ENCODE measurements at regions not wholly inside any gene's neighbourhood (a gene's known extent, or its start where the extent isn't known, plus 50 kb on each side); places are given as distances from the start of the nearest gene placed in this dataset.

GRCh38 chr2:123870881-123871276 is 154.2 kb upstream of the CNTNAP5 start:
- Histone ChIP-seq H3K4me1 (ENCODE audit: control insufficient read depth in 1 of 2, insufficient read depth in 2 of 2, low read depth in 1 of 2, low read length in 1 of 2) (peaks cover 0 to 2% of the 10 kb centered on the region in 2 experiments; a peak in 1 of 4 replicates), H3K27me3 (ENCODE audit: insufficient read depth) (no peaks in the 10 kb centered on the region), H3K27ac (ENCODE audit: low read depth in 2 of 2, low read length in 1 of 2) (no peak overlapping the region), H2AFZ (ENCODE audit: low read depth) (no peak overlapping the region), H3K4me2 (no peak overlapping the region), H3K79me2 (ENCODE audit: insufficient read depth) (no peaks in the 10 kb centered on the region), H3K9me2 (no peaks in the 10 kb centered on the region), H3K36me3 (replicated peaks in 1 of 2; ENCODE audit: control insufficient read depth in 1 of 2, insufficient read depth in 2 of 2, low read length in 1 of 2) (no peaks in the 10 kb centered on the region), H3K9me3 (no peaks in the 10 kb centered on the region), H4K20me1 (ENCODE audit: insufficient read depth) (no peaks in the 10 kb centered on the region), H3F3A (replicated peaks; ENCODE audit: insufficient read depth) (no peaks in the 10 kb centered on the region), H3K9ac (no peak overlapping the region), H3K4me3 (ENCODE audit: low read depth in 2 of 2, low read length in 1 of 2) (no peak overlapping the region)
- DNase-seq, result no peak
- CTCF ChIA-PET, result no interaction called here
- TF ChIP-seq GABPA (IDR thresholded peaks at IDR 0.05; ENCODE audit: low read depth), result no peak
- TF ChIP-seq REST (IDR thresholded peaks at IDR 0.05; ENCODE audit: low read depth, low read length), result no peak
- 26% methylated on average over 4 of the region's 4 CpGs for WGBS (ENCODE audit: low lambda C conversion rate)
- POLR2A ChIA-PET, result no interaction called here

GRCh38 chr2:123890148-123890547 is 134.9 kb upstream of the CNTNAP5 start:
- 39% methylated on average over 3 of the region's 3 CpGs for WGBS (ENCODE audit: low lambda C conversion rate)
- POLR2A ChIA-PET, result no interaction called here
- CTCF ChIA-PET, result no interaction called here

More at GRCh38 chr2:123890148-123890547, 134.9 kb upstream of the CNTNAP5 start:
- Histone ChIP-seq H3K9ac (no peak overlapping the region), H3K79me2 (ENCODE audit: insufficient read depth) (no peaks in the 10 kb centered on the region), H3K9me3 (no peaks in the 10 kb centered on the region; the same call in 1 of the 2 replicates), H3K27ac (ENCODE audit: low read depth in 2 of 2, low read length in 1 of 2) (no peak overlapping the region), H3K27me3 (ENCODE audit: insufficient read depth) (no peaks in the 10 kb centered on the region), H2AFZ (ENCODE audit: low read depth) (no peak overlapping the region), H3K4me2 (no peak overlapping the region), H3K36me3 (replicated peaks in 1 of 2; ENCODE audit: control insufficient read depth in 1 of 2, insufficient read depth in 2 of 2, low read length in 1 of 2) (no peaks in the 10 kb centered on the region), H3K9me2 (no peaks in the 10 kb centered on the region), H3F3A (replicated peaks; ENCODE audit: insufficient read depth) (no peaks in the 10 kb centered on the region), H3K4me1 (ENCODE audit: control insufficient read depth in 1 of 2, insufficient read depth in 2 of 2, low read depth in 1 of 2, low read length in 1 of 2) (no peaks in the 10 kb centered on the region), H4K20me1 (ENCODE audit: insufficient read depth) (no peaks in the 10 kb centered on the region), H3K4me3 (ENCODE audit: low read depth in 2 of 2, low read length in 1 of 2) (no peak overlapping the region)
- TF ChIP-seq PBX3 (IDR thresholded peaks at IDR 0.05) (no peak), FOSL2 (IDR thresholded peaks at IDR 0.05; ENCODE audit: borderline replicate concordance, low read depth) (no peak), MEF2A (IDR thresholded peaks at IDR 0.05; ENCODE audit: borderline replicate concordance, low read depth) (no peak), GABPA (IDR thresholded peaks at IDR 0.05; ENCODE audit: low read depth) (no peak), FOXJ3 (CRISPR knock-in tag; IDR thresholded peaks at IDR 0.05) (no peak), TEAD4 (IDR thresholded peaks at IDR 0.05; ENCODE audit: borderline replicate concordance, insufficient read depth) (no peak), MXI1 (IDR thresholded peaks at IDR 0.05; ENCODE audit: low read depth, low read length) (no peak), EP300 (IDR thresholded peaks at IDR 0.05; ENCODE audit: borderline replicate concordance in 1 of 2, low read depth in 1 of 2, low read length in 1 of 2) (no peak), TCF12 (IDR thresholded peaks at IDR 0.05) (no peak), RCOR1 (IDR thresholded peaks at IDR 0.05; ENCODE audit: low read length) (no peak), REST (IDR thresholded peaks at IDR 0.05; ENCODE audit: low read depth, low read length) (no peak), NRF1 (IDR thresholded peaks at IDR 0.05; ENCODE audit: low read depth, low read length) (no peak), SIN3A (IDR thresholded peaks at IDR 0.05; ENCODE audit: borderline replicate concordance, low read depth, low read length) (no peak), GATA2 (CRISPR knock-in tag; IDR thresholded peaks at IDR 0.05) (no peak)
- TF ChIP-seq, protein P1, sequence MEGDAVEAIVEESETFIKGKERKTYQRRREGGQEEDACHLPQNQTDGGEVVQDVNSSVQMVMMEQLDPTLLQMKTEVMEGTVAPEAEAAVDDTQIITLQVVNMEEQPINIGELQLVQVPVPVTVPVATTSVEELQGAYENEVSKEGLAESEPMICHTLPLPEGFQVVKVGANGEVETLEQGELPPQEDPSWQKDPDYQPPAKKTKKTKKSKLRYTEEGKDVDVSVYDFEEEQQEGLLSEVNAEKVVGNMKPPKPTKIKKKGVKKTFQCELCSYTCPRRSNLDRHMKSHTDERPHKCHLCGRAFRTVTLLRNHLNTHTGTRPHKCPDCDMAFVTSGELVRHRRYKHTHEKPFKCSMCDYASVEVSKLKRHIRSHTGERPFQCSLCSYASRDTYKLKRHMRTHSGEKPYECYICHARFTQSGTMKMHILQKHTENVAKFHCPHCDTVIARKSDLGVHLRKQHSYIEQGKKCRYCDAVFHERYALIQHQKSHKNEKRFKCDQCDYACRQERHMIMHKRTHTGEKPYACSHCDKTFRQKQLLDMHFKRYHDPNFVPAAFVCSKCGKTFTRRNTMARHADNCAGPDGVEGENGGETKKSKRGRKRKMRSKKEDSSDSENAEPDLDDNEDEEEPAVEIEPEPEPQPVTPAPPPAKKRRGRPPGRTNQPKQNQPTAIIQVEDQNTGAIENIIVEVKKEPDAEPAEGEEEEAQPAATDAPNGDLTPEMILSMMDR (IDR thresholded peaks at IDR 0.05), result no peak
- TF ChIP-seq, protein P2, sequence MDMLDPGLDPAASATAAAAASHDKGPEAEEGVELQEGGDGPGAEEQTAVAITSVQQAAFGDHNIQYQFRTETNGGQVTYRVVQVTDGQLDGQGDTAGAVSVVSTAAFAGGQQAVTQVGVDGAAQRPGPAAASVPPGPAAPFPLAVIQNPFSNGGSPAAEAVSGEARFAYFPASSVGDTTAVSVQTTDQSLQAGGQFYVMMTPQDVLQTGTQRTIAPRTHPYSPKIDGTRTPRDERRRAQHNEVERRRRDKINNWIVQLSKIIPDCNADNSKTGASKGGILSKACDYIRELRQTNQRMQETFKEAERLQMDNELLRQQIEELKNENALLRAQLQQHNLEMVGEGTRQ (IDR thresholded peaks at IDR 0.05; ENCODE audit: borderline replicate concordance, low read depth, low read length), result no peak
- no peak for DNase-seq

Measured in SK-N-SH (cell line).